SK-N-MC (cell line): ENCODE measurements at regions not wholly inside any gene's neighbourhood (a gene's known extent, or its start where the extent isn't known, plus 50 kb on each side); places are given as distances from the start of the nearest gene placed in this dataset.
"Not testable (repeated sequence)": the region's sequence is repeated elsewhere in the genome, so short reads cannot be mapped to it uniquely, and the experiment has no call there.

Experiments used
- DNase-seq: peaks from one replicate; pipeline ENCODE4 v3.0.0-alpha.2; 2011; ENCODE audit warnings: low read depth, low spot score
- H3K27ac ChIP-seq: fragments of 200-600 bp; sonication (generic); 2 replicates; pipeline ENCODE4 v1.5.1; 2016; ENCODE audit warnings: mixed run types
- H3K36me3 ChIP-seq: fragments of 200-600 bp; sonication (generic); 2 replicates; pipeline ENCODE4 v1.6.1; 2017; ENCODE audit warnings: antibody characterized with exemption, low read length, mixed read lengths; ENCODE audit not compliant: insufficient read depth
- H3K4me3 ChIP-seq: fragments of 200-600 bp; sonication (generic); 2 replicates; pipeline ENCODE4 v1.5.1; 2016
- H3K9ac ChIP-seq: fragments of 200-600 bp; sonication (generic); 2 replicates; pipeline ENCODE4 v1.8.0; 2017; ENCODE audit warnings: mixed run types, mixed read lengths; ENCODE audit not compliant: insufficient read length
- H3K9me3 ChIP-seq: fragments of 200-600 bp; sonication (generic); 2 replicates; pipeline ENCODE4 v1.6.1; 2017; ENCODE audit warnings: low read depth, mild to moderate bottlenecking, antibody characterized with exemption, low read length, moderate library complexity, mixed read lengths
- EZH2 ChIP-seq: fragments of 200-600 bp; sonication (generic); IDR thresholded peaks from one replicate; pipeline ENCODE4 v1.6.1; 2017; ENCODE audit warnings: antibody characterized with exemption
- FOXP2 ChIP-seq: optimal IDR thresholded peaks from 2 replicates; pipeline ENCODE3; 2011; ENCODE audit warnings: mild to moderate bottlenecking, moderate library complexity; ENCODE audit not compliant: insufficient read depth; ENCODE audit errors: extremely low read length, control extremely low read depth
- POLR2AphosphoS5 ChIP-seq: IDR thresholded peaks from 2 replicates; pipeline ENCODE4 v1.6.1; 2012; ENCODE audit warnings: mild to moderate bottlenecking, low read depth, low read length, borderline replicate concordance

DNA sequence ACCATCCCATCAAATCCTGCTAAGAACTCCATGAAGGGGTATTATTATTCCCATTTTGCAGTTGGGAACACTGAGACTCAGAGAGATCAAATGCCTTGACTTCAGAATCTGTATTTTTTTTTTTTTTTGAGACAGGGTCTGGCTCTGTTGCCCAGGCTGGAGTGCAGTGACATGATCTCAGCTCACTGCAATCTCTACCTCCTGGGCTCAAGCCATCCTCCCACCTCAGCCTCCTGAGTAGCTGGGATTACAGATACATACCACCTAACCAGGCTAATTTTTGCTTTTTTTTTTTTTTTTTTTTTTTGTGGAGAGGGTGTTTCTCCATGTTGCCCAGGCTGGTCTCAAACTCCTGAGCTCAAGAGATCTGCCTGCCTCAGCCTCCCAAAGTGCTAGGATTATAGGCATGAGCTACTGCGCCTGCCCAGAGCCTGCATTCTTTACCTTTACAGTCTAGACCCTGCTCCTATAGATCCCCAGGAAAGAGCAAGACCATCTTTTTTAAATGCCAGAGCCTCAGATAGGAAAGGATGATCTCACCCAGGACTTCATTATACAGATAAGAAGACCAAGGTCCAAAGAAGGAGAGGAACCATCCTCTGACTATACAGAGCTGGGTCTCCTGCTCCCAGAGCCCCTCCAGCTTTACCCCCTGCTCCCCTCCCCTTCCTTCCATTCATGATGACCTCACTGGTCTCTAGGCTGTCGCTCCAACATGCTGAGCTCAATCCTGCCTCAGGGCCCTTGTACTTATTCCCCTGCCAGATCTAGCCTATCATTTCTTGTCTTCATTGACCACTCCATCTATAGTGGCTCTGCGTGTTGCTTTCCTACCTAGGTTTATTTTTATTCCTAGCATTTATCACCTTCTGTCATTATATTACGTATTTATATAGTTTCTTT lies 138.6 kb downstream of the CEBPB start:
- no peaks in the 10 kb centered on the region for H3K36me3 ChIP-seq
- DNase-seq: no peak
- TF ChIP-seq FOXP2 (no peak), POLR2AphosphoS5 (no peak), EZH2 (no peak)
- no peaks in the 10 kb centered on the region for H3K9me3 ChIP-seq
- H3K27ac ChIP-seq: no peak overlapping the region
- no peak overlapping the region for H3K9ac ChIP-seq
- H3K4me3 ChIP-seq: no peak overlapping the region

- Histone ChIP-seq H3K4me3 (no peak overlapping the region), H3K36me3 (no peaks in the 10 kb centered on the region), H3K9ac (no peak overlapping the region), H3K27ac (no peak overlapping the region), H3K9me3 (no peaks in the 10 kb centered on the region)
- no peak for TF ChIP-seq FOXP2
- TF ChIP-seq POLR2AphosphoS5: no peak
- TF ChIP-seq EZH2: no peak
- no peak for DNase-seq
Observed at GRCh38 chr20:50329981-50330503, 139.4 kb downstream of the CEBPB start.

GRCh38 chr20:50330504-50331313 lies 140.1 kb downstream of the CEBPB start:
- TF ChIP-seq POLR2AphosphoS5 (no peak), FOXP2 (no peak), EZH2 (no peak)
- DNase-seq: no peak
- Histone ChIP-seq H3K27ac (no peak overlapping the region), H3K4me3 (no peak overlapping the region), H3K36me3 (no peaks in the 10 kb centered on the region), H3K9ac (no peak overlapping the region), H3K9me3 (no peaks in the 10 kb centered on the region)

DNA sequence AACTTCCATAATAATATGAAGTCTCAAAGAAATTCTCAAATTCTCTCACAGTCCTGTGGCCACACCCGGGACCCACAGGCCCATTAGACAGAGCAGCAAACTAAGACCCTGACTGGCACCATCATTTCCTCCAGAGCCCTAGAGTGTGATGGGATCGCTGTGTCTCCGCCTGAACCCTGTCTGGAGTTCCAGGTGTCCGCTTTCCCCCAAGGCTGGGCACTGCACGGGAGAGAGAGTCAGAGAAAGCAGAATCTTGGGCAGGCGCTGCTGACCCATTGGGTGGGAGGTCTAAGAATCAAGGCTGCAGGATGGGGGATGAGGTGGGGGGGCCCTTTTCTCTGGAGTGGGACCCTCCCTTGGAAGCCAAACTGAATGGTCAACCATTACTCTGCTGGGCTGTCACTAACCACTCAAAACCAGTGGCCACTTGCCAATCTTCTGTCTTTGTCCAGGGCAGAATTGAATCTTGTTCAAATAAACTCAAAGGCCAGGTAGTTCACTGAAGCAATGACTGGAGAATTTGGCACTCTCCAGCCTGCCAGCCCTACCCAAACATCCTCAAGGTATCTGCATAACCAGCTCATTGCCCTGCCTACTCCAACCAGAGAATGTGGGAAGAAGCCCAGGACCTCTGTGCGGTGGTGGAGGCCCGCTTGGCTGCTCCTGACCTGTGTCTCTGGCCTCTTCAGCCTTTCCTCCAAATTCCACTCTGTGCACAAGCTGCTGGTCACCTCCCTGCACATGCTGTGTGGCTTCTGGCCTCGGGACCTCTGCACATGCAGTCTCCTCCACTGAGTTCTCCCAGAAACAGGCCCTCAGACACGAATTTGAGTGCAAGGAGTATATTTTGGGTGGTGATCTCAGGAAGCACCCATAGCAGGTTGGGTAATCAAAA lies 141.1 kb downstream of the CEBPB start:
- TF ChIP-seq FOXP2 (no peak), EZH2 (no peak), POLR2AphosphoS5 (no peak)
- DNase-seq: no peak
- Histone ChIP-seq H3K36me3 (no peaks in the 10 kb centered on the region), H3K27ac (no peak overlapping the region), H3K4me3 (no peak overlapping the region), H3K9me3 (no peaks in the 10 kb centered on the region), H3K9ac (no peak overlapping the region)

DNA sequence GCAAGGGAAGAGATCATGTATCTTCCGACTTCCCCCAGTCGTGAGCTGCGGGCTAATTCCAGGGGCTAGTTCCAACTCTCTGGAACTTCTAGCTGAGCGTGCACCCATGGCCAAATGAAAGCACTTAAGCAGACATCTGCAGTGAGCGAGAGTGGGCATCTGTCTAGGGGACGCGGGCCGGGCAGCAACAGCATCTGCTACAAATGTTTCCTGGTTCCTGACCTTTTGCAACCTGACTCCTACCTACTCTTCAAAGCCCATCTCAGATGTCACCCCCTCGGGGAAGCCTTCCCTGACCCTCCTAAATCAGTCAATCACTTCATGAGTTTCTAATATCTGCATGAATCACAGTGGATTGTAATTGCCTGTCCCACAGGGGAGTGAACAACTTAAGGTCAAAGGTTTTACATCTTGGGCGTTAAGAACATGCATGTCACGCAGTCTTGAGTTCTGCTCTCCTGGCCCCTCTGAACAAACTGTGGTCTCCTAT lies 141.9 kb downstream of the CEBPB start:
- Histone ChIP-seq H3K36me3 (no peaks in the 10 kb centered on the region), H3K4me3 (no peak overlapping the region), H3K9me3 (no peaks in the 10 kb centered on the region), H3K27ac (no peak overlapping the region), H3K9ac (no peak overlapping the region)
- no peak for DNase-seq
- TF ChIP-seq EZH2 (no peak), FOXP2 (no peak), POLR2AphosphoS5 (no peak)

DNA sequence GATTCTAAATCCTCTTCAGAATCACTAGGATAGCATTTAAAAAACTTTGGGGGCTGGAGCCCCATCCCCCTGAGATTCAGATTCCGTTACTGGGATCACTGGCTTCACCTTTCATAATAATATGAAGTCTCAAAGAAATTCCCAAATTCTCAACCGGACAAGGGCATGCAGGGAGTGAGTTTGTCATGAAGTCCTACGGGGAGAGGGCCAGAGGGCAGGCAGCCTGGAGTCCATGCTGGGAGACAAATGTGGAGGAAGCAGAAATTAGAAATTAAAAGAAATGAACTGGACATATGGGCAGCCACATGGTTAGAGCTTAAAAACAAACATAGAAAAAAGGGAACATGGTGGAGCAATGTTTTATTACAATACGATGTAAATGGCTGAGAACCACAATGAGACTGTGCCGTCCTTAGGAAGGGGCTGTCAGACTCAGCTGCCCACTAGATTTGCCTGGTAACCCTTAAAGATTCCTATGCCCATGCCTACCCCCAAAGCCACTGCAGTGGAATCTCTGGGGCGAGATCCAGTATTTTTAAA lies 142.6 kb downstream of the CEBPB start:
- Histone ChIP-seq H3K36me3 (no peaks in the 10 kb centered on the region), H3K9me3 (no peaks in the 10 kb centered on the region), H3K27ac (no peak overlapping the region), H3K9ac (no peak overlapping the region), H3K4me3 (no peak overlapping the region)
- TF ChIP-seq EZH2: no peak
- no peak for TF ChIP-seq FOXP2
- TF ChIP-seq POLR2AphosphoS5: no peak
- no peak for DNase-seq

- H3K27ac ChIP-seq: no peak overlapping the region
- no peaks in the 10 kb centered on the region for H3K9me3 ChIP-seq
- TF ChIP-seq FOXP2 (no peak), POLR2AphosphoS5 (no peak), EZH2 (no peak)
- no peak overlapping the region for H3K9ac ChIP-seq
- H3K4me3 ChIP-seq: no peak overlapping the region
- DNase-seq: no peak
- no peaks in the 10 kb centered on the region for H3K36me3 ChIP-seq
Observed at GRCh38 chr20:50333812-50334211, 143.2 kb downstream of the CEBPB start.

- DNase-seq, H3K9ac ChIP-seq, H3K27ac ChIP-seq, H3K9me3 ChIP-seq, H3K36me3 ChIP-seq, H3K4me3 ChIP-seq: not testable (repeated sequence)
Observed at GRCh38 chr20:50334512-50334911, 143.9 kb downstream of the CEBPB start.
